Liver (tissue), 8 donors: ENCODE measurements at regions not wholly inside any gene's neighbourhood (a gene's known extent, or its start where the extent isn't known, plus 50 kb on each side); places are given as distances from the start of the nearest gene placed in this dataset.

ENCODE experiments used
- DNase-seq: peaks from one replicate; pipeline ENCODE4 v3.0.0-alpha.2; 2017; ENCODE audit warnings: low spot score
- H3K27ac ChIP-seq, 2 donors: one replicate each; pipeline ENCODE4 v1.7.0; 2013; ENCODE audit warnings: inconsistent platforms in 2 of 2, low read length in 2 of 2, control low read depth in 1 of 2, low read depth in 1 of 2, mild to moderate bottlenecking in 1 of 2
- H3K27me3 ChIP-seq, 4 donors: one replicate each; pipeline versions ENCODE4 v1.6.1 to v1.7.0; 2013; ENCODE audit warnings: low read length in 3 of 4, inconsistent platforms in 1 of 4, mild to moderate bottlenecking in 1 of 4, moderate library complexity in 1 of 4; ENCODE audit not compliant: control insufficient read depth in 4 of 4, insufficient read depth in 4 of 4
- H3K36me3 ChIP-seq, 4 donors: one replicate each; pipeline versions ENCODE4 v1.6.1 to v1.7.0; 2013; ENCODE audit warnings: low read length in 3 of 4, mild to moderate bottlenecking in 3 of 4, low read depth in 1 of 4, moderate library complexity in 1 of 4; ENCODE audit not compliant: control insufficient read depth in 4 of 4, insufficient read depth in 3 of 4
- H3K4me1 ChIP-seq, 4 donors: one replicate each; pipeline versions ENCODE4 v1.6.1 to v1.7.0; 2013; ENCODE audit warnings: low read length in 3 of 4, mild to moderate bottlenecking in 3 of 4, moderate library complexity in 1 of 4; ENCODE audit not compliant: control insufficient read depth in 4 of 4, insufficient read depth in 4 of 4
- H3K4me3 ChIP-seq, 3 donors: one replicate each; pipeline versions ENCODE4 v1.6.1 to v1.7.0; 2013; ENCODE audit warnings: low read length in 3 of 3, control low read depth in 1 of 3, low read depth in 1 of 3, mild to moderate bottlenecking in 1 of 3
- H3K9ac ChIP-seq, 2 donors: one replicate each; pipeline ENCODE4 v1.7.0; 2013; ENCODE audit warnings: low read length in 2 of 2, mild to moderate bottlenecking in 2 of 2, moderate library complexity in 2 of 2, control low read depth in 1 of 2, low read depth in 1 of 2
- H3K9me3 ChIP-seq, 4 donors: one replicate each; pipeline versions ENCODE4 v1.6.1 to v1.7.0; 2013; ENCODE audit warnings: low read length in 3 of 4; ENCODE audit not compliant: control insufficient read depth in 4 of 4
- ATF3 ChIP-seq: IDR thresholded peaks from 2 replicates; pipeline ENCODE4 v1.6.1; 2016; ENCODE audit warnings: antibody characterized with exemption
- EGR1 ChIP-seq, 2 donors: IDR thresholded peaks; 2 replicates each; pipeline ENCODE4 v1.6.1; 2016 to 2018; ENCODE audit warnings: antibody characterized with exemption in 2 of 2, low read depth in 2 of 2
- FOXA2 ChIP-seq: IDR thresholded peaks from 2 replicates; pipeline ENCODE4 v1.6.1; 2016; ENCODE audit warnings: antibody characterized with exemption
- GABPA ChIP-seq, 2 donors: IDR thresholded peaks in 1 of 2; conservative IDR thresholded peaks in 1 of 2; 2 replicates each; pipeline ENCODE4 v1.6.1; 2016; ENCODE audit warnings: antibody characterized with exemption in 2 of 2, mild to moderate bottlenecking in 1 of 2, moderate library complexity in 1 of 2
- HNF4A ChIP-seq, 2 donors: conservative IDR thresholded peaks; 2 replicates each; pipeline ENCODE4 v1.6.1; 2016; ENCODE audit warnings: antibody characterized with exemption in 2 of 2, mild to moderate bottlenecking in 2 of 2
- HNF4G ChIP-seq: IDR thresholded peaks from 2 replicates; pipeline ENCODE4 v1.6.1; 2016; ENCODE audit warnings: antibody characterized with exemption
- JUND ChIP-seq, 2 donors: IDR thresholded peaks; 2 replicates each; pipeline ENCODE4 v1.6.1; 2016; ENCODE audit warnings: antibody characterized with exemption in 2 of 2
- NR2F2 ChIP-seq: IDR thresholded peaks from 2 replicates; pipeline ENCODE4 v1.6.1; 2016; ENCODE audit warnings: antibody characterized with exemption
- RAD21 ChIP-seq, 2 donors: IDR thresholded peaks; 2 replicates each; pipeline ENCODE4 v1.6.1; 2016; ENCODE audit warnings: antibody characterized with exemption in 2 of 2, mild to moderate bottlenecking in 2 of 2
- RXRA ChIP-seq, 2 donors: IDR thresholded peaks; 2 replicates each; pipeline ENCODE4 v1.6.1; 2017 to 2018; ENCODE audit warnings: antibody characterized with exemption in 2 of 2, mild to moderate bottlenecking in 1 of 2
- TAF1 ChIP-seq: conservative IDR thresholded peaks from 2 replicates; pipeline ENCODE4 v1.6.1; 2016; ENCODE audit warnings: antibody characterized with exemption, mild to moderate bottlenecking
- YY1 ChIP-seq: IDR thresholded peaks from 2 replicates; pipeline ENCODE4 v1.6.1; 2016; ENCODE audit warnings: antibody characterized with exemption, mild to moderate bottlenecking
- ZBTB33 ChIP-seq: IDR thresholded peaks from 2 replicates; pipeline ENCODE4 v1.6.1; 2016; ENCODE audit warnings: antibody characterized with exemption
- WGBS: extraction: QIAGEN DNeasy Blood & Tissue Kit; methylation state at CpG from one replicate; pipeline ENCODE4 v1.1.7; 2013; 5-methylcytosine and 5-hydroxymethylcytosine counted together
- TF ChIP-seq, protein P1 (sequence below): IDR thresholded peaks from 2 replicates; pipeline ENCODE4 v1.6.1; 2016; ENCODE audit warnings: antibody characterized with exemption, mild to moderate bottlenecking
- TF ChIP-seq, protein P2 (sequence below): fragments of 150-350 bp; IDR thresholded peaks from 2 replicates; pipeline ENCODE4 v1.5.1; 2017; ENCODE audit warnings: improper control_type of control experiment, low read depth, low read length; ENCODE audit not compliant: missing input control
- TF ChIP-seq, protein P3 (sequence below): IDR thresholded peaks from 2 replicates; pipeline ENCODE4 v1.6.1; 2016; ENCODE audit warnings: antibody characterized with exemption
- donor health status: healthy.
- donor health status: healthy.
- donor health status: healthy.
- donor health status: healthy.
- donor health status: healthy.

GRCh38 chr9:99287641-99288040 lies 65.6 kb downstream of the SEC61B start:
- no peak for DNase-seq
- TF ChIP-seq HNF4G = no peak
- no peak for TF ChIP-seq TAF1
- no peak overlapping the region for H3K27ac ChIP-seq
- no peak overlapping the region for H3K4me3 ChIP-seq
- H3K27me3 ChIP-seq = peaks cover 0 to 3% (median 0%) of the 10 kb centered on the region in 4 donors
- no peak overlapping the region for H3K9ac ChIP-seq
- H3K36me3 ChIP-seq = no peaks in the 10 kb centered on the region
- H3K9me3 ChIP-seq = no peaks in the 10 kb centered on the region
- WGBS = 94% methylated on average over 2 of the region's 2 CpGs
- no peaks in the 10 kb centered on the region for H3K4me1 ChIP-seq

- Histone ChIP-seq H3K9ac (no peak overlapping the region), H3K27ac (no peak overlapping the region), H3K4me3 (no peak overlapping the region), H3K36me3 (no peaks in the 10 kb centered on the region), H3K9me3 (no peaks in the 10 kb centered on the region), H3K4me1 (no peaks in the 10 kb centered on the region), H3K27me3 (peaks cover 0 to 3% (median 0%) of the 10 kb centered on the region in 4 donors)
- 45% methylated on average over 6 of the region's 6 CpGs for WGBS
- DNase-seq = no peak
- TF ChIP-seq RXRA (IDR thresholded peaks at IDR 0.05) = no peak
- no peak for TF ChIP-seq GABPA (IDR thresholded peaks at IDR 0.05 in 1 of 2, conservative IDR thresholded peaks at IDR 0.05 in 1 of 2)
- TF ChIP-seq YY1 = no peak
- no peak for TF ChIP-seq FOXA2
- TF ChIP-seq HNF4A (conservative IDR thresholded peaks at IDR 0.05) = no peak
- no peak for TF ChIP-seq ZBTB33
- TF ChIP-seq RAD21 (IDR thresholded peaks at IDR 0.05) = no peak
- TF ChIP-seq, protein P1, sequence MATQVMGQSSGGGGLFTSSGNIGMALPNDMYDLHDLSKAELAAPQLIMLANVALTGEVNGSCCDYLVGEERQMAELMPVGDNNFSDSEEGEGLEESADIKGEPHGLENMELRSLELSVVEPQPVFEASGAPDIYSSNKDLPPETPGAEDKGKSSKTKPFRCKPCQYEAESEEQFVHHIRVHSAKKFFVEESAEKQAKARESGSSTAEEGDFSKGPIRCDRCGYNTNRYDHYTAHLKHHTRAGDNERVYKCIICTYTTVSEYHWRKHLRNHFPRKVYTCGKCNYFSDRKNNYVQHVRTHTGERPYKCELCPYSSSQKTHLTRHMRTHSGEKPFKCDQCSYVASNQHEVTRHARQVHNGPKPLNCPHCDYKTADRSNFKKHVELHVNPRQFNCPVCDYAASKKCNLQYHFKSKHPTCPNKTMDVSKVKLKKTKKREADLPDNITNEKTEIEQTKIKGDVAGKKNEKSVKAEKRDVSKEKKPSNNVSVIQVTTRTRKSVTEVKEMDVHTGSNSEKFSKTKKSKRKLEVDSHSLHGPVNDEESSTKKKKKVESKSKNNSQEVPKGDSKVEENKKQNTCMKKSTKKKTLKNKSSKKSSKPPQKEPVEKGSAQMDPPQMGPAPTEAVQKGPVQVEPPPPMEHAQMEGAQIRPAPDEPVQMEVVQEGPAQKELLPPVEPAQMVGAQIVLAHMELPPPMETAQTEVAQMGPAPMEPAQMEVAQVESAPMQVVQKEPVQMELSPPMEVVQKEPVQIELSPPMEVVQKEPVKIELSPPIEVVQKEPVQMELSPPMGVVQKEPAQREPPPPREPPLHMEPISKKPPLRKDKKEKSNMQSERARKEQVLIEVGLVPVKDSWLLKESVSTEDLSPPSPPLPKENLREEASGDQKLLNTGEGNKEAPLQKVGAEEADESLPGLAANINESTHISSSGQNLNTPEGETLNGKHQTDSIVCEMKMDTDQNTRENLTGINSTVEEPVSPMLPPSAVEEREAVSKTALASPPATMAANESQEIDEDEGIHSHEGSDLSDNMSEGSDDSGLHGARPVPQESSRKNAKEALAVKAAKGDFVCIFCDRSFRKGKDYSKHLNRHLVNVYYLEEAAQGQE = no peak
- TF ChIP-seq EGR1 (IDR thresholded peaks at IDR 0.05; ENCODE audit: low read depth in 2 of 2) = no peak
- no peak for TF ChIP-seq NR2F2
- no peak for TF ChIP-seq TAF1
- TF ChIP-seq, protein P2, sequence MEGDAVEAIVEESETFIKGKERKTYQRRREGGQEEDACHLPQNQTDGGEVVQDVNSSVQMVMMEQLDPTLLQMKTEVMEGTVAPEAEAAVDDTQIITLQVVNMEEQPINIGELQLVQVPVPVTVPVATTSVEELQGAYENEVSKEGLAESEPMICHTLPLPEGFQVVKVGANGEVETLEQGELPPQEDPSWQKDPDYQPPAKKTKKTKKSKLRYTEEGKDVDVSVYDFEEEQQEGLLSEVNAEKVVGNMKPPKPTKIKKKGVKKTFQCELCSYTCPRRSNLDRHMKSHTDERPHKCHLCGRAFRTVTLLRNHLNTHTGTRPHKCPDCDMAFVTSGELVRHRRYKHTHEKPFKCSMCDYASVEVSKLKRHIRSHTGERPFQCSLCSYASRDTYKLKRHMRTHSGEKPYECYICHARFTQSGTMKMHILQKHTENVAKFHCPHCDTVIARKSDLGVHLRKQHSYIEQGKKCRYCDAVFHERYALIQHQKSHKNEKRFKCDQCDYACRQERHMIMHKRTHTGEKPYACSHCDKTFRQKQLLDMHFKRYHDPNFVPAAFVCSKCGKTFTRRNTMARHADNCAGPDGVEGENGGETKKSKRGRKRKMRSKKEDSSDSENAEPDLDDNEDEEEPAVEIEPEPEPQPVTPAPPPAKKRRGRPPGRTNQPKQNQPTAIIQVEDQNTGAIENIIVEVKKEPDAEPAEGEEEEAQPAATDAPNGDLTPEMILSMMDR = no peak
- TF ChIP-seq HNF4G = no peak
- TF ChIP-seq, protein P3, sequence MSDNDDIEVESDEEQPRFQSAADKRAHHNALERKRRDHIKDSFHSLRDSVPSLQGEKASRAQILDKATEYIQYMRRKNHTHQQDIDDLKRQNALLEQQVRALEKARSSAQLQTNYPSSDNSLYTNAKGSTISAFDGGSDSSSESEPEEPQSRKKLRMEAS = no peak
- TF ChIP-seq ATF3 = no peak
- TF ChIP-seq JUND (IDR thresholded peaks at IDR 0.05) = no peak
Measured at GRCh38 chr9:99288830-99289229, 66.7 kb downstream of the SEC61B start.
